DND-41 (cell line): ENCODE measurements at regions not wholly inside any gene's neighbourhood (a gene's known extent, or its start where the extent isn't known, plus 50 kb on each side); places are given as distances from the start of the nearest gene placed in this dataset.

ENCODE experiments used
- ATAC-seq: fragments of 200-7000 bp; cut with Tn5 transposase; 3 replicates; pipeline ENCODE4 v1.9.1; 2021; ENCODE audit warnings: low read depth; ENCODE audit not compliant: insufficient read depth
- DNase-seq: peaks from one replicate; pipeline ENCODE4 v3.0.0-alpha.2; 2020
- H2AFZ ChIP-seq: 2 replicates; pipeline ENCODE4 v1.6.0; 2012; ENCODE audit warnings: low read depth, low read length
- H3K27ac ChIP-seq: 2 replicates; pipeline ENCODE4 v1.5.1; 2012; ENCODE audit warnings: low read length, inconsistent platforms
- H3K27me3 ChIP-seq: fragments of 200-600 bp; sonication (generic); 2 replicates; pipeline ENCODE4 v1.6.0; 2012; ENCODE audit warnings: low read length, mild to moderate bottlenecking, inconsistent platforms; ENCODE audit not compliant: insufficient read depth, poor library complexity
- H3K36me3 ChIP-seq: 2 replicates; pipeline ENCODE4 v1.5.1; 2012; ENCODE audit warnings: low read length, inconsistent platforms; ENCODE audit not compliant: insufficient read depth
- H3K4me1 ChIP-seq: 2 replicates; pipeline ENCODE4 v1.5.1; 2012; ENCODE audit warnings: mild to moderate bottlenecking, low read length; ENCODE audit not compliant: insufficient read depth
- H3K4me2 ChIP-seq: 2 replicates; pipeline ENCODE4 v1.6.0; 2012; ENCODE audit warnings: mild to moderate bottlenecking, moderate library complexity, low read length, inconsistent platforms; ENCODE audit not compliant: insufficient read depth
- H3K4me3 ChIP-seq, 2 experiments: fragments of 200-600 bp in 1 of 2; shearing (Covaris generic) in 1 of 2; 2 replicates each; pipeline ENCODE4 v1.5.1; 2012 to 2016; ENCODE audit warnings: inconsistent platforms in 2 of 2, low read length in 2 of 2, mild to moderate bottlenecking in 2 of 2, low read depth in 1 of 2, moderate library complexity in 1 of 2
- H3K79me2 ChIP-seq: 2 replicates; pipeline ENCODE4 v1.6.0; 2012; ENCODE audit warnings: low read length, inconsistent platforms; ENCODE audit not compliant: insufficient read depth
- H3K9ac ChIP-seq: 2 replicates; pipeline ENCODE4 v1.6.0; 2012; ENCODE audit warnings: low read depth, mild to moderate bottlenecking, inconsistent platforms, low read length, moderate library complexity
- H3K9me3 ChIP-seq: 2 replicates; pipeline ENCODE4 v1.5.1; 2012; ENCODE audit warnings: low read length, moderate library complexity, mild to moderate bottlenecking, inconsistent platforms; ENCODE audit not compliant: insufficient read depth, severe bottlenecking
- H4K20me1 ChIP-seq: 2 replicates; pipeline ENCODE4 v1.6.0; 2012; ENCODE audit warnings: low read length; ENCODE audit not compliant: insufficient read depth
- EZH2 ChIP-seq: IDR thresholded peaks from 3 replicates; pipeline ENCODE4 v1.6.1; 2012; ENCODE audit warnings: borderline replicate concordance, low read depth, mild to moderate bottlenecking, moderate library complexity, low read length, inconsistent platforms; ENCODE audit not compliant: severe bottlenecking
- TF ChIP-seq, protein P1 (sequence below): IDR thresholded peaks from 2 replicates; pipeline ENCODE4 v1.5.1; 2012; ENCODE audit warnings: borderline replicate concordance, low read length, moderate library complexity, mild to moderate bottlenecking; ENCODE audit not compliant: poor library complexity, severe bottlenecking; ENCODE audit errors: extremely low read depth

DNA sequence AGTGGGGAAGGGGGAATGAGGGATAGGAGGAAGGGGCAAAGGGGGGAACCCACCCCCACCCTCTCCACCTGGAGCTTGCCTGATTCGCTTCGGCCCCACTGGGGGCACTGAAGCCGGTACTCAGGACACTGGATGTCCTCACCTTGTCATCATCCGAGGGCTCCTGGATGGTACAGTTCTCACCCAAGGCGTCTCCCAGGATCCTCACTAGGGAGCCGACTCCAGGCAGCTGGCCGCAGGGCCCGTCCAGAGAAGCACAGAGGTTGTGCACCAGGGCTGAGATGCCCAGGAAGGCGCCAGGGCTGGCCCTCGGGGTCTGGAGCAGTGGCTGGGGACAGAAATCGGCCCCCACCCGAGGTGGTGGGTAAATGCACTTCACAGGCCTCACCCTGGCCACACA lies 92.3 kb downstream of the LITAF start:
- TF ChIP-seq, protein P1, sequence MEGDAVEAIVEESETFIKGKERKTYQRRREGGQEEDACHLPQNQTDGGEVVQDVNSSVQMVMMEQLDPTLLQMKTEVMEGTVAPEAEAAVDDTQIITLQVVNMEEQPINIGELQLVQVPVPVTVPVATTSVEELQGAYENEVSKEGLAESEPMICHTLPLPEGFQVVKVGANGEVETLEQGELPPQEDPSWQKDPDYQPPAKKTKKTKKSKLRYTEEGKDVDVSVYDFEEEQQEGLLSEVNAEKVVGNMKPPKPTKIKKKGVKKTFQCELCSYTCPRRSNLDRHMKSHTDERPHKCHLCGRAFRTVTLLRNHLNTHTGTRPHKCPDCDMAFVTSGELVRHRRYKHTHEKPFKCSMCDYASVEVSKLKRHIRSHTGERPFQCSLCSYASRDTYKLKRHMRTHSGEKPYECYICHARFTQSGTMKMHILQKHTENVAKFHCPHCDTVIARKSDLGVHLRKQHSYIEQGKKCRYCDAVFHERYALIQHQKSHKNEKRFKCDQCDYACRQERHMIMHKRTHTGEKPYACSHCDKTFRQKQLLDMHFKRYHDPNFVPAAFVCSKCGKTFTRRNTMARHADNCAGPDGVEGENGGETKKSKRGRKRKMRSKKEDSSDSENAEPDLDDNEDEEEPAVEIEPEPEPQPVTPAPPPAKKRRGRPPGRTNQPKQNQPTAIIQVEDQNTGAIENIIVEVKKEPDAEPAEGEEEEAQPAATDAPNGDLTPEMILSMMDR: no peak
- TF ChIP-seq EZH2: no peak
- no peaks in the 10 kb centered on the region for H3K27me3 ChIP-seq
- H3K9ac ChIP-seq: no peak overlapping the region
- no peak for ATAC-seq
- no peak overlapping the region for H3K4me3 ChIP-seq
- no peaks in the 10 kb centered on the region for H3K79me2 ChIP-seq
- DNase-seq: no peak
- no peak overlapping the region for H3K4me2 ChIP-seq
- H3K9me3 ChIP-seq: peaks cover 2% of the 10 kb centered on the region
- H3K27ac ChIP-seq: no peak overlapping the region
- no peak overlapping the region for H2AFZ ChIP-seq
- peaks cover 16% of the 10 kb centered on the region for H3K4me1 ChIP-seq
- H3K36me3 ChIP-seq: no peaks in the 10 kb centered on the region
- peaks cover 3% of the 10 kb centered on the region; the same call in 1 of the 2 replicates for H4K20me1 ChIP-seq

DNA sequence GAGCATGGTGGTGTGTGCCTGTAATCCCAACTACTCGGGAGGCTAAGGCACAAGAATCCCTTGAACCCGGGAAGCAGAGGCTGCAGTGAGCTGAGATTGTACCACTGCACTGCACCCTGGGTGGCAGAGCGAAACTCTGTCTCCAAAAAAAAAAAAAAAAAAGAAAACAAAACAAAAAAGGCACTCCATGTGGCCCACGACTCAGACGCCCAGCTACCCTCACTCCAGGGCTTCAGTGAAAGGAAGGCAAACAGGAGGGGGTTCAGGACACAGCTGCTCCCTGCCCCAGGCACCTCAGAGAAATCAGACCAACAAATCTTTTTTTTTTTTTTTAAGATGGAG lies 91.7 kb downstream of the LITAF start:
- Histone ChIP-seq H3K27ac (no peak overlapping the region), H3K9ac (no peak overlapping the region), H3K79me2 (no peaks in the 10 kb centered on the region), H4K20me1 (peaks cover 3% of the 10 kb centered on the region; the same call in 1 of the 2 replicates), H3K36me3 (no peaks in the 10 kb centered on the region), H3K4me3 (no peak overlapping the region), H3K9me3 (peaks cover 2% of the 10 kb centered on the region), H3K4me2 (no peak overlapping the region), H3K4me1 (peaks cover 16% of the 10 kb centered on the region), H3K27me3 (no peaks in the 10 kb centered on the region), H2AFZ (no peak overlapping the region)
- TF ChIP-seq EZH2: no peak
- TF ChIP-seq, protein P1: no peak
- ATAC-seq (no peak), DNase-seq (no peak)
